ENCODE measurements at regions not wholly inside any gene's neighbourhood (a gene's known extent, or its start where the extent isn't known, plus 50 kb on each side); places are given as distances from the start of the nearest gene placed in this dataset.
A peak's percentile ranks its signal among the peaks of the same experiment; 100 is the strongest.

DNA sequence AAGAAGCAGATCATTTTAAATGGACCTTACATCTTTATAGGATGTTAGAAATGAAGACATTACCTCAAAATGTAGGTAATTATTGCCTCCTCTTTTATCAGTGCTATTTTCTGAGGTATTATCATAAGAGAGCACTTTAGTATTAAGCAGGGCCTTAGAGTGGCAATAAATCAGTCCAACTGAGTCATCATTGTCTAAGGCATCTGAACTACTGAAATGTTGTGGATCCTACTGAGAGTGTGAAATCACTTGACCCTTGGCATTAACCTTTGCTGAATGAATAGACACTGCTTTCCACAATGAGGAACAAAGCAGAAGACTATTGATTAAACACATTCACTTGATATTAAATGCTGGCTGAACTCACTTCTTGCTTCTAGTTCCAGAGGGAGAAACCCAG lies 224.6 kb upstream of the ARRDC3 start:
- DNase-seq, result no peak

DNA sequence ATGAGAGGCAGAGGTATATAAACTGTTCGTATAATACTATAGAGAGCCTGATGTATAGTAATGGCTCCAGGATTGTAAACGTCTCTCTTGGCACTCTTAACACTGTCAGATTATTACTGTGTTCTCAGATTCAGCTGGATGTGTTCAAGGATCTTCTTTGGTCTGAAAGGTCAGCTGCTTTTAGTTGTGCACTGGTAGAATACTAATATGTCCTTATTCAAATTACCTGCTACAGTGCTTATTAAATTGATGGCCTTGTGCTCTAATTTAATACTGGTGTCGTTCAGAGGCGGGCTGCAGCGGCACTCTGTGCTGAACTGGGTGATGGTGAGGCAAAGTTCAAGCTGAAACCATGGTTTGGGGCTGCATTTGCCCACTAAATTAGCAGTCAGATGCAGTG lies 216.7 kb upstream of the ARRDC3 start:
- Histone ChIP-seq H3K27me3 (no peaks in the 10 kb centered on the region), H3K9me3 (no peaks in the 10 kb centered on the region), H3K36me3 (no peaks in the 10 kb centered on the region), H3K4me1 (no peaks in the 10 kb centered on the region), H3K27ac (no peak overlapping the region), H3K4me3 (replicated peaks in 1 of 3) (no peak overlapping the region)
- WGBS, 2 donors, result 86 to 90% methylated on average over 5 of the region's 5 CpGs
- DNase-seq, result no peak
- no peak for TF ChIP-seq POLR2A (IDR thresholded peaks at IDR 0.05)
- TF ChIP-seq, protein P1, sequence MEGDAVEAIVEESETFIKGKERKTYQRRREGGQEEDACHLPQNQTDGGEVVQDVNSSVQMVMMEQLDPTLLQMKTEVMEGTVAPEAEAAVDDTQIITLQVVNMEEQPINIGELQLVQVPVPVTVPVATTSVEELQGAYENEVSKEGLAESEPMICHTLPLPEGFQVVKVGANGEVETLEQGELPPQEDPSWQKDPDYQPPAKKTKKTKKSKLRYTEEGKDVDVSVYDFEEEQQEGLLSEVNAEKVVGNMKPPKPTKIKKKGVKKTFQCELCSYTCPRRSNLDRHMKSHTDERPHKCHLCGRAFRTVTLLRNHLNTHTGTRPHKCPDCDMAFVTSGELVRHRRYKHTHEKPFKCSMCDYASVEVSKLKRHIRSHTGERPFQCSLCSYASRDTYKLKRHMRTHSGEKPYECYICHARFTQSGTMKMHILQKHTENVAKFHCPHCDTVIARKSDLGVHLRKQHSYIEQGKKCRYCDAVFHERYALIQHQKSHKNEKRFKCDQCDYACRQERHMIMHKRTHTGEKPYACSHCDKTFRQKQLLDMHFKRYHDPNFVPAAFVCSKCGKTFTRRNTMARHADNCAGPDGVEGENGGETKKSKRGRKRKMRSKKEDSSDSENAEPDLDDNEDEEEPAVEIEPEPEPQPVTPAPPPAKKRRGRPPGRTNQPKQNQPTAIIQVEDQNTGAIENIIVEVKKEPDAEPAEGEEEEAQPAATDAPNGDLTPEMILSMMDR (IDR thresholded peaks at IDR 0.05), result no peak
- intact Hi-C loops (cut with DNase I), result no loop called here

More for the DNA sequence above, 224.6 kb upstream of the ARRDC3 start:
- no peaks in the 10 kb centered on the region for H3K4me1 ChIP-seq
- no peak overlapping the region for H3K27ac ChIP-seq
- no peak overlapping the region for H3K4me3 ChIP-seq (replicated peaks in 1 of 3)
- H3K9me3 ChIP-seq, result no peaks in the 10 kb centered on the region
- TF ChIP-seq, protein P1 (IDR thresholded peaks at IDR 0.05), result no peak
- TF ChIP-seq POLR2A (IDR thresholded peaks at IDR 0.05), result no peak
- H3K27me3 ChIP-seq, result no peaks in the 10 kb centered on the region
- no peaks in the 10 kb centered on the region for H3K36me3 ChIP-seq
- intact Hi-C loops (cut with DNase I), result no loop called here

- DNase-seq, result peak in 1 of 2 donors; percentile 1
- no peak overlapping the region for H3K4me3 ChIP-seq (replicated peaks in 1 of 3)
- no peaks in the 10 kb centered on the region for H3K36me3 ChIP-seq
- H3K9me3 ChIP-seq, result no peaks in the 10 kb centered on the region
- intact Hi-C loops (cut with DNase I), result no loop called here
- TF ChIP-seq POLR2A (IDR thresholded peaks at IDR 0.05), result no peak
- TF ChIP-seq, protein P1 (IDR thresholded peaks at IDR 0.05), result no peak
- no peaks in the 10 kb centered on the region for H3K27me3 ChIP-seq
- no peak overlapping the region for H3K27ac ChIP-seq
- 63 to 64% methylated on average over 2 of the region's 2 CpGs for WGBS, 2 donors
- H3K4me1 ChIP-seq, result no peaks in the 10 kb centered on the region
These were observed 215.1 kb upstream of the ARRDC3 start for GRCh38 chr5:91598216-91598615.

- no peaks in the 10 kb centered on the region for H3K9me3 ChIP-seq
- H3K36me3 ChIP-seq, result no peaks in the 10 kb centered on the region
- no peak overlapping the region for H3K4me3 ChIP-seq (replicated peaks in 1 of 3)
- no peaks in the 10 kb centered on the region for H3K27me3 ChIP-seq
- WGBS, 2 donors, result 94% methylated on average over 3 of the region's 3 CpGs
- TF ChIP-seq POLR2A (IDR thresholded peaks at IDR 0.05), result no peak
- TF ChIP-seq, protein P1 (IDR thresholded peaks at IDR 0.05), result no peak
- no peaks in the 10 kb centered on the region for H3K4me1 ChIP-seq
- no peak overlapping the region for H3K27ac ChIP-seq
- DNase-seq, result no peak
- intact Hi-C loops (cut with DNase I), result no loop called here
These were observed 212.3 kb upstream of the ARRDC3 start for GRCh38 chr5:91595424-91595823.

GRCh38 chr5:91591076-91591475 lies 208.0 kb upstream of the ARRDC3 start:
- 40 to 52% methylated on average over 1 of the region's 1 CpG for WGBS, 2 donors
- H3K9me3 ChIP-seq, result no peaks in the 10 kb centered on the region
- H3K4me1 ChIP-seq, result no peaks in the 10 kb centered on the region
- intact Hi-C loops (cut with DNase I), result no loop called here
- no peak for TF ChIP-seq POLR2A (IDR thresholded peaks at IDR 0.05)
- TF ChIP-seq, protein P1 (IDR thresholded peaks at IDR 0.05), result no peak
- H3K27ac ChIP-seq, result no peak overlapping the region
- H3K36me3 ChIP-seq, result no peaks in the 10 kb centered on the region
- no peaks in the 10 kb centered on the region for H3K27me3 ChIP-seq
- H3K4me3 ChIP-seq (replicated peaks in 1 of 3), result no peak overlapping the region
- no peak for DNase-seq

Measured in thyroid gland (tissue), 4 donors.